ENCODE measurements at regions not wholly inside any gene's neighbourhood (a gene's known extent, or its start where the extent isn't known, plus 50 kb on each side); places are given as distances from the start of the nearest gene placed in this dataset.
A peak's percentile ranks its signal among the peaks of the same experiment; 100 is the strongest.

DNA sequence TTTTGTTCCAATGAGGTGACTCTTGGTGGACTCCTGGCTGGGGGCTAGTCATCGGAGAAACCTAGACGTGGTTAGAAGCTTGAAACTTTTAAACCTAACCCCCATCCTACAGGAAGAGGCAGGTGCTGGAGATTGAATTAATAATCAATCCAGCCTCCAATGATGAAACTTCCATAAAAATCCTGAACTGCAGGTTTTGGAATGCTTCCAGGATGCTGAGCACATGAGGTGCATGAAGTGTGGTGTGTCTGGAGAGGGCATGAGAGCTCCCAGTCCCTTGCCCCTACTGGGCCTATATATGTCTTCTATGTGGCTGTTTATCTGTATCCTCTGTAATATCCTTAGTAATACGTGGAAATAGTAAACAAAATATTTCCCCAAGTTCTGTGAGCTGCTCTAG lies 90.7 kb upstream of the PDHA2 start:
- Histone ChIP-seq H3K4me1 (ENCODE audit: insufficient read depth) (no peaks in the 10 kb centered on the region), H3K4me2 (no peak overlapping the region), H3K9me2 (replicated peaks; ENCODE audit: insufficient read depth) (no peaks in the 10 kb centered on the region), H3K27ac (no peak overlapping the region), H3K27me3 (no peaks in the 10 kb centered on the region), H3K36me3 (replicated peaks; ENCODE audit: insufficient read depth, low read depth) (no peaks in the 10 kb centered on the region), H3K4me3 (no peak overlapping the region), H4K20me1 (ENCODE audit: insufficient read depth, poor library complexity, severe bottlenecking) (no peaks in the 10 kb centered on the region), H2AFZ (no peak overlapping the region), H3K9me3 (ENCODE audit: low read depth) (no peaks in the 10 kb centered on the region), H3K79me2 (no peaks in the 10 kb centered on the region)
- no peak for TF ChIP-seq EZH2phosphoT487 (IDR thresholded peaks at IDR 0.05; ENCODE audit: low read depth, severe bottlenecking, unreplicated experiment)
- TF ChIP-seq EZH2 (IDR thresholded peaks at IDR 0.05; ENCODE audit: borderline replicate concordance) = no peak
- no peak for DNase-seq (ENCODE audit: low spot score)
- whole genome bisulfite sequencing (ENCODE audit: low lambda C conversion rate, missing lambda C conversion rate) = 83% methylated on average over 3 of the region's 3 CpGs

DNA sequence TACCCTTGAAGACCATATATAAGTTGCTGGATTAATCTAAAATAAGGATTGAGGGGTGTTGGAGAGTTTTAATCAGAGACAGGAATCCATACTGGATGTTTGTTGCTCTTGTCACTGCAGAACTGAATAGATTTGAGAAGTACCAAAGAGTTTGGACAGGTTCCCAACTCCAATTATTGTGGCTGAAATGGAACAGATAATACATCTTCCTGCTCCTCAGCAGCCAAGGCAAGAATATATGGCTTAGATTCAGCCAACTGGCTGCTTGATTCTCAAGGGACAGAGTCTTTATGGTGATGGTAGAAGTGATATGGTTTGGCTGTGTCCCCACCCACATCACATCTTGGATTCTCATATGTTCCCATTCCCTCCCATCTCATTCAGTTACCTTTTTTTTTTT lies 97.0 kb upstream of the PDHA2 start:
- Histone ChIP-seq H3K4me3 (no peak overlapping the region), H3K27ac (no peak overlapping the region), H2AFZ (no peak overlapping the region), H3K9me2 (replicated peaks; ENCODE audit: insufficient read depth) (no peaks in the 10 kb centered on the region), H3K4me1 (ENCODE audit: insufficient read depth) (no peaks in the 10 kb centered on the region), H4K20me1 (ENCODE audit: insufficient read depth, poor library complexity, severe bottlenecking) (no peaks in the 10 kb centered on the region), H3K27me3 (no peaks in the 10 kb centered on the region), H3K9me3 (ENCODE audit: low read depth) (no peaks in the 10 kb centered on the region), H3K4me2 (no peak overlapping the region), H3K79me2 (no peaks in the 10 kb centered on the region), H3K36me3 (replicated peaks; ENCODE audit: insufficient read depth, low read depth) (no peaks in the 10 kb centered on the region)
- TF ChIP-seq EZH2 (IDR thresholded peaks at IDR 0.05; ENCODE audit: borderline replicate concordance) (no peak), EZH2phosphoT487 (IDR thresholded peaks at IDR 0.05; ENCODE audit: low read depth, severe bottlenecking, unreplicated experiment) (no peak)
- TF ChIP-seq, protein P1, sequence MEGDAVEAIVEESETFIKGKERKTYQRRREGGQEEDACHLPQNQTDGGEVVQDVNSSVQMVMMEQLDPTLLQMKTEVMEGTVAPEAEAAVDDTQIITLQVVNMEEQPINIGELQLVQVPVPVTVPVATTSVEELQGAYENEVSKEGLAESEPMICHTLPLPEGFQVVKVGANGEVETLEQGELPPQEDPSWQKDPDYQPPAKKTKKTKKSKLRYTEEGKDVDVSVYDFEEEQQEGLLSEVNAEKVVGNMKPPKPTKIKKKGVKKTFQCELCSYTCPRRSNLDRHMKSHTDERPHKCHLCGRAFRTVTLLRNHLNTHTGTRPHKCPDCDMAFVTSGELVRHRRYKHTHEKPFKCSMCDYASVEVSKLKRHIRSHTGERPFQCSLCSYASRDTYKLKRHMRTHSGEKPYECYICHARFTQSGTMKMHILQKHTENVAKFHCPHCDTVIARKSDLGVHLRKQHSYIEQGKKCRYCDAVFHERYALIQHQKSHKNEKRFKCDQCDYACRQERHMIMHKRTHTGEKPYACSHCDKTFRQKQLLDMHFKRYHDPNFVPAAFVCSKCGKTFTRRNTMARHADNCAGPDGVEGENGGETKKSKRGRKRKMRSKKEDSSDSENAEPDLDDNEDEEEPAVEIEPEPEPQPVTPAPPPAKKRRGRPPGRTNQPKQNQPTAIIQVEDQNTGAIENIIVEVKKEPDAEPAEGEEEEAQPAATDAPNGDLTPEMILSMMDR (IDR thresholded peaks at IDR 0.05; ENCODE audit: poor library complexity) = no peak
- no peak for DNase-seq (ENCODE audit: low spot score)

DNA sequence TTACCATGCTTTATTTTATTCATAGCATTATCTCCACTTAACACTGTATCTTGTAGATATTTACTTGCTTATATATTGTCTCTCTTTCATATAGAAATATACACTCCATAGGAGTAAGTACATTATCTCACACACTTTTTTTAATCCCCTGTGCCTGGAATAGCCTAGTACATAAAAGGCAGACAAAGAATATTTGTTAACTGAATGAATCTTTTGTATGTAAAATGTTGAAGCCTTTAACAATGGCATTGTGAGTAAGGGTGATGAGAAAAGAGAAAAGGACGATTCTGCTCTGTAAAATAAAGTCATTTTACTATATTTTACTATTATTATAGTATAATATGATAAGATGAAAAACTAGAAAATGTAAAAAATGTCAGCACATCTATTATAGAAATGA lies 97.7 kb upstream of the PDHA2 start:
- Histone ChIP-seq H3K4me3 (no peak overlapping the region), H3K4me2 (no peak overlapping the region), H3K27ac (no peak overlapping the region), H3K27me3 (no peaks in the 10 kb centered on the region), H3K36me3 (replicated peaks; ENCODE audit: insufficient read depth, low read depth) (no peaks in the 10 kb centered on the region), H3K79me2 (no peaks in the 10 kb centered on the region), H2AFZ (no peak overlapping the region), H4K20me1 (ENCODE audit: insufficient read depth, poor library complexity, severe bottlenecking) (no peaks in the 10 kb centered on the region), H3K9me3 (ENCODE audit: low read depth) (no peaks in the 10 kb centered on the region), H3K9me2 (replicated peaks; ENCODE audit: insufficient read depth) (no peaks in the 10 kb centered on the region), H3K4me1 (ENCODE audit: insufficient read depth) (no peaks in the 10 kb centered on the region)
- TF ChIP-seq, protein P1 (IDR thresholded peaks at IDR 0.05; ENCODE audit: poor library complexity) = no peak
- TF ChIP-seq EZH2phosphoT487 (IDR thresholded peaks at IDR 0.05; ENCODE audit: low read depth, severe bottlenecking, unreplicated experiment) (no peak), EZH2 (IDR thresholded peaks at IDR 0.05; ENCODE audit: borderline replicate concordance) (no peak)
- DNase-seq (ENCODE audit: low spot score) = no peak
- 81% methylated on average over 1 of the region's 1 CpG for WGBS (ENCODE audit: low lambda C conversion rate, missing lambda C conversion rate)

DNA sequence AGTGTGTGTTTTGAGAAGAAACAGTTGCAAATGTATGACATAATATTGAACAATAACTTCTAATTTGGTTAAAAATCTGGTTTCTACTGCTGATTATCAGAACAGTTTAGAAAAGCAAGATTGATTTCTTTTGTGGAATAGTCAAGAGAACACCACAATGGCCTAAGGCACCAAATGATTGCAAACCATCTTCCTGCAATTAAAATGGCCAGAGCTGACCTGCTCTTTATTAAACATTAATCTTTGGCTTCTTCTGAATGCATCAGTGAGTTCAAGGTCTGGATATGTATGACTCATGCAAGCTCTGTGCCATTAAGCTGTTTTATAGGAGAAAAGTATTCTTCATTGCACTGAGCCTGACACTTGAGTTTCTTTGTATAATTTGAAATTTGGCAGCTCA lies 107.8 kb upstream of the PDHA2 start:
- no peaks in the 10 kb centered on the region for H3K9me2 ChIP-seq (replicated peaks; ENCODE audit: insufficient read depth)
- H3K36me3 ChIP-seq (replicated peaks; ENCODE audit: insufficient read depth, low read depth) = no peaks in the 10 kb centered on the region
- TF ChIP-seq, protein P1 (IDR thresholded peaks at IDR 0.05; ENCODE audit: poor library complexity) = no peak
- TF ChIP-seq EZH2 (IDR thresholded peaks at IDR 0.05; ENCODE audit: borderline replicate concordance) (no peak), EZH2phosphoT487 (IDR thresholded peaks at IDR 0.05; ENCODE audit: low read depth, severe bottlenecking, unreplicated experiment) (no peak)
- H3K27me3 ChIP-seq = no peaks in the 10 kb centered on the region
- no peaks in the 10 kb centered on the region for H3K9me3 ChIP-seq (ENCODE audit: low read depth)
- H3K4me2 ChIP-seq = no peak overlapping the region
- peak; percentile 17 for DNase-seq (ENCODE audit: low spot score)
- H3K79me2 ChIP-seq = no peaks in the 10 kb centered on the region
- H3K27ac ChIP-seq = no peak overlapping the region
- H3K4me1 ChIP-seq (ENCODE audit: insufficient read depth) = no peaks in the 10 kb centered on the region
- no peak overlapping the region for H2AFZ ChIP-seq
- no peaks in the 10 kb centered on the region for H4K20me1 ChIP-seq (ENCODE audit: insufficient read depth, poor library complexity, severe bottlenecking)
- no peak overlapping the region for H3K4me3 ChIP-seq
